ENCODE measurements at regions not wholly inside any gene's neighbourhood (a gene's known extent, or its start where the extent isn't known, plus 50 kb on each side); places are given as distances from the start of the nearest gene placed in this dataset.

DNA sequence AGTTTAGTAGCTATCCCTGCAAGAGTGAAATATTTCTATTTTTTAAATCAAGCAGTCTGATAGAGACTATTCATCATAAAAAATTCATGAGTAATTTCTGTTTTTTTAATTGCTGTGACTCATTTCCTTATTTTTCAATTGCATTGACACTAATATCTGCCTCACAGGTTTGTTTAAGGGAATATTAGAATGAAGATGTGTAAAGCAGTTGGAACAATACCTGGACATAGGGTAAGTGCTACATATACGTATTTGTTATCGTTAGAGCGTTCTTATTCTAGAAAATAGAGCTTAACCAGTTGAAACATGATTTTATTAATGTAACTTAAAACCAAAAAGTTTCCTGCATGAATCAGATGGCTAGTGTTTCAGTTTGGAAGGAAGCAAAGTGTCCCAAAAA, 2211.3 kb downstream of the PCDH7 start:
- no peak for TF ChIP-seq YY1 (IDR thresholded peaks at IDR 0.05; ENCODE audit: low read depth)
- TF ChIP-seq, protein P1, sequence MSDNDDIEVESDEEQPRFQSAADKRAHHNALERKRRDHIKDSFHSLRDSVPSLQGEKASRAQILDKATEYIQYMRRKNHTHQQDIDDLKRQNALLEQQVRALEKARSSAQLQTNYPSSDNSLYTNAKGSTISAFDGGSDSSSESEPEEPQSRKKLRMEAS (IDR thresholded peaks at IDR 0.05) = no peak
- no peak for TF ChIP-seq RAD21 (IDR thresholded peaks at IDR 0.05; ENCODE audit: low read depth)
- TF ChIP-seq TEAD4 (IDR thresholded peaks at IDR 0.05) = no peak
- TF ChIP-seq EGR1 (IDR thresholded peaks at IDR 0.05) = no peak
- no peak for TF ChIP-seq FOXM1 (IDR thresholded peaks at IDR 0.05; ENCODE audit: borderline replicate concordance, low read depth)
- TF ChIP-seq EP300 (IDR thresholded peaks at IDR 0.05; ENCODE audit: borderline replicate concordance) = no peak
- TF ChIP-seq ZBTB7A (IDR thresholded peaks at IDR 0.05; ENCODE audit: low read depth) = no peak
- TF ChIP-seq CREB1 (IDR thresholded peaks at IDR 0.05; ENCODE audit: low read depth) = no peak
- TF ChIP-seq USF1 (IDR thresholded peaks at IDR 0.05) = no peak
- TF ChIP-seq NFIC (IDR thresholded peaks at IDR 0.05) = no peak
- no peak for TF ChIP-seq REST (IDR thresholded peaks at IDR 0.05; ENCODE audit: low read depth)
- TF ChIP-seq TAF1 (IDR thresholded peaks at IDR 0.05; ENCODE audit: low read depth) = no peak
- no peak for TF ChIP-seq CEBPB (IDR thresholded peaks at IDR 0.05)
- no peak for TF ChIP-seq TCF12 (IDR thresholded peaks at IDR 0.05; ENCODE audit: low read depth)

DNA sequence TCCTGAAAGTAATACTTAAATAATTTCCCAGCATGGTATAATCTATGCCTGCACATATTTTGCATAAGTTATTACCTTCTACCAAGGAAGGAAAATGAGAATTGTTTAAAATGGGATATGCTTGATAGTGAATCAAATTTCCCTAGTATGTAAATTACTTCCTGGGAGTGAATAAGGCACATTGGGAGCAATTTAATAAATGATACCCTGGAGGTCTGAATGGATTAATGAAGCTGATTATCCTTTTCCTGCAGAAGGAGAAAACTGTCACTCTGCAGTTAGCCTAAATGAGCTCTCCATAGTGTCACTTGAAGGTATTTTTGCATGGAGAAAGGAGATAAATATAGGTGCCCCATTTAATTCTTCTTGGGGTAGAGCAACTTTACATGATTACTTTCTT, 2212.0 kb downstream of the PCDH7 start:
- TF ChIP-seq USF1 (IDR thresholded peaks at IDR 0.05) = no peak
- no peak for TF ChIP-seq TAF1 (IDR thresholded peaks at IDR 0.05; ENCODE audit: low read depth)
- TF ChIP-seq TCF12 (IDR thresholded peaks at IDR 0.05; ENCODE audit: low read depth) = no peak
- no peak for TF ChIP-seq FOXM1 (IDR thresholded peaks at IDR 0.05; ENCODE audit: borderline replicate concordance, low read depth)
- no peak for TF ChIP-seq ZBTB7A (IDR thresholded peaks at IDR 0.05; ENCODE audit: low read depth)
- no peak for TF ChIP-seq CEBPB (IDR thresholded peaks at IDR 0.05)
- TF ChIP-seq CREB1 (IDR thresholded peaks at IDR 0.05; ENCODE audit: low read depth) = no peak
- TF ChIP-seq EGR1 (IDR thresholded peaks at IDR 0.05) = no peak
- TF ChIP-seq YY1 (IDR thresholded peaks at IDR 0.05; ENCODE audit: low read depth) = no peak
- no peak for TF ChIP-seq RAD21 (IDR thresholded peaks at IDR 0.05; ENCODE audit: low read depth)
- TF ChIP-seq EP300 (IDR thresholded peaks at IDR 0.05; ENCODE audit: borderline replicate concordance) = no peak
- TF ChIP-seq TEAD4 (IDR thresholded peaks at IDR 0.05) = no peak
- no peak for TF ChIP-seq REST (IDR thresholded peaks at IDR 0.05; ENCODE audit: low read depth)

DNA sequence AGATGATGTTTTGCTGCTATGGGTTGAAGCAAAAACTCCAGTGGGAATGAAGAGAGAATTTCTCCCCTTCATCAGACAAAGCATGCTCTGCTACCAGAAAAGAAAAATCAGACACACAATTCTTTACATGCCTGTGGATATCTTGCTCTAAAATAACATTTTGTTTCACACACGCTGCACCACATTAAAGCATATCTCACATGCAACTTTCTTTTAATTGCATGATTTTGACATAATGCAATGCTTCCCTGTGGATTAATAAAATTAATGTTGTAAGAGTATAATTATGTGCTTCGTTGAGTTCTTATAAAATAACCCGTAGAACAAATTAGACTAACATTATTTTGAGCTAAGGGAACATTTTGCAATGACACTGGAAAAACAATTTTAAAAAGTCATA, 2230.7 kb downstream of the PCDH7 start:
- TF ChIP-seq TCF12 (IDR thresholded peaks at IDR 0.05; ENCODE audit: low read depth) = no peak
- no peak for TF ChIP-seq EP300 (IDR thresholded peaks at IDR 0.05; ENCODE audit: borderline replicate concordance)
- TF ChIP-seq CREB1 (IDR thresholded peaks at IDR 0.05; ENCODE audit: low read depth) = no peak
- TF ChIP-seq, protein P1 (IDR thresholded peaks at IDR 0.05) = no peak
- no peak for TF ChIP-seq RAD21 (IDR thresholded peaks at IDR 0.05; ENCODE audit: low read depth)

DNA sequence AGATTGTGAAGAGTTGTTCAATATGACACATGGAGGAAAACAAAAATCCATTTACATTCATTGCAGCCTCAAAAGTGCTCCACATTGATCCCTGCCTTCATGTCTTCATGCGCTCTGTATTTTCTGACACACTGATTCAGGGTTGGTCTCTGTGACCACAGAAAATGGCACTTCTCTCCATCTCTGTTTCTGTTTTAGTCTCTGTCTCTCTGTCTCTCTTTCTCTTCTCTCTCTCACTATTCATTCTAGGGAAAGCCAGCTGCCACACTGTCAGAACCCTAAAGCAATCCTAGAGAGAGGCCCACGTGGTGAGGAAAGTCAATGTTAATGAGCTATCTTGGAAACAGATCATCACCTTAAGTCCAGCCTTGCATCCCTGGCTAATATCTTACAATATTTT, 2238.4 kb downstream of the PCDH7 start:
- no peak for TF ChIP-seq CEBPB (IDR thresholded peaks at IDR 0.05)
- TF ChIP-seq NFIC (IDR thresholded peaks at IDR 0.05) = no peak
- TF ChIP-seq TCF12 (IDR thresholded peaks at IDR 0.05; ENCODE audit: low read depth) = no peak
- TF ChIP-seq FOXM1 (IDR thresholded peaks at IDR 0.05; ENCODE audit: borderline replicate concordance, low read depth) = no peak
- TF ChIP-seq CREB1 (IDR thresholded peaks at IDR 0.05; ENCODE audit: low read depth) = no peak
- no peak for TF ChIP-seq USF1 (IDR thresholded peaks at IDR 0.05)
- no peak for TF ChIP-seq TEAD4 (IDR thresholded peaks at IDR 0.05)
- no peak for TF ChIP-seq YY1 (IDR thresholded peaks at IDR 0.05; ENCODE audit: low read depth)
- TF ChIP-seq ZBTB7A (IDR thresholded peaks at IDR 0.05; ENCODE audit: low read depth) = no peak
- TF ChIP-seq REST (IDR thresholded peaks at IDR 0.05; ENCODE audit: low read depth) = no peak
- no peak for TF ChIP-seq TAF1 (IDR thresholded peaks at IDR 0.05; ENCODE audit: low read depth)
- TF ChIP-seq, protein P1 (IDR thresholded peaks at IDR 0.05) = no peak
- TF ChIP-seq RAD21 (IDR thresholded peaks at IDR 0.05; ENCODE audit: low read depth) = no peak
- TF ChIP-seq EP300 (IDR thresholded peaks at IDR 0.05; ENCODE audit: borderline replicate concordance) = no peak
- no peak for TF ChIP-seq EGR1 (IDR thresholded peaks at IDR 0.05)
